Colonic mucosa (tissue), 4 donors: ENCODE measurements at regions not wholly inside any gene's neighbourhood (a gene's known extent, or its start where the extent isn't known, plus 50 kb on each side); places are given as distances from the start of the nearest gene placed in this dataset.

Experiments
- DNase-seq: peaks from one replicate; pipeline ENCODE4 v3.0.0-alpha.2; 2020
- H3K27ac ChIP-seq: fragments of 200-600 bp; one replicate; pipeline ENCODE4 v1.8.0; 2021
- H3K27me3 ChIP-seq: fragments of 200-600 bp; one replicate; pipeline ENCODE4 v1.8.0; 2021
- H3K36me3 ChIP-seq: fragments of 200-600 bp; one replicate; pipeline ENCODE4 v1.8.0; 2021
- H3K4me1 ChIP-seq: fragments of 200-600 bp; one replicate; pipeline ENCODE4 v1.8.0; 2021; ENCODE audit warnings: mild to moderate bottlenecking
- H3K4me3 ChIP-seq: fragments of 200-600 bp; one replicate; pipeline ENCODE4 v1.8.0; 2021
- H3K9ac ChIP-seq, 2 donors: one replicate each; pipeline ENCODE4 v1.7.0; 2013; ENCODE audit warnings: control low read depth in 2 of 2, low read depth in 2 of 2, low read length in 2 of 2
- H3K9me3 ChIP-seq: fragments of 200-600 bp; one replicate; pipeline ENCODE4 v1.8.0; 2021
- CTCF ChIP-seq: fragments of 200-600 bp; IDR thresholded peaks from one replicate; pipeline ENCODE4 v1.8.0; 2022; ENCODE audit warnings: antibody characterized with exemption, mild to moderate bottlenecking
- intact Hi-C: fragments of 100-400 bp; cut with DNase I; formaldehyde crosslinking; loops from one replicate; pipeline ENCODE4 v1.14.1; 2022
- donor health status: healthy.
- donor health status: DM: no; HTN: no; CAD: no.
- donor health status: DM: no; HTN: no; CAD: no.

GRCh38 chr6:14428269-14428668, 310.7 kb downstream of the CD83 start:
- Histone ChIP-seq H3K27ac (no peak overlapping the region), H3K27me3 (no peaks in the 10 kb centered on the region), H3K4me3 (no peak overlapping the region), H3K9ac (no peak overlapping the region), H3K36me3 (no peaks in the 10 kb centered on the region), H3K9me3 (no peaks in the 10 kb centered on the region), H3K4me1 (no peaks in the 10 kb centered on the region)
- no peak for DNase-seq
- TF ChIP-seq CTCF, result no peak
- intact Hi-C loops, result no loop called here

GRCh38 chr6:14429396-14429795, 311.8 kb downstream of the CD83 start:
- intact Hi-C loops, result no loop called here
- no peaks in the 10 kb centered on the region for H3K36me3 ChIP-seq
- H3K4me1 ChIP-seq, result no peaks in the 10 kb centered on the region
- H3K27me3 ChIP-seq, result no peaks in the 10 kb centered on the region
- no peaks in the 10 kb centered on the region for H3K9me3 ChIP-seq
- no peak overlapping the region for H3K27ac ChIP-seq
- H3K9ac ChIP-seq, result no peak overlapping the region
- no peak overlapping the region for H3K4me3 ChIP-seq
- no peak for DNase-seq
- TF ChIP-seq CTCF, result no peak

- no peaks in the 10 kb centered on the region for H3K4me1 ChIP-seq
- no peaks in the 10 kb centered on the region for H3K9me3 ChIP-seq
- no peak for DNase-seq
- no peak overlapping the region for H3K9ac ChIP-seq
- no peaks in the 10 kb centered on the region for H3K36me3 ChIP-seq
- intact Hi-C loops, result no loop called here
- H3K27me3 ChIP-seq, result no peaks in the 10 kb centered on the region
- H3K27ac ChIP-seq, result no peak overlapping the region
- no peak for TF ChIP-seq CTCF
- no peak overlapping the region for H3K4me3 ChIP-seq
Observed at GRCh38 chr6:14430218-14430617, 312.6 kb downstream of the CD83 start.

GRCh38 chr6:14431385-14432330, 314.1 kb downstream of the CD83 start:
- DNase-seq, result no peak
- H3K36me3 ChIP-seq, result no peaks in the 10 kb centered on the region
- no peak overlapping the region for H3K27ac ChIP-seq
- intact Hi-C loops, result no loop called here
- H3K9me3 ChIP-seq, result no peaks in the 10 kb centered on the region
- no peaks in the 10 kb centered on the region for H3K27me3 ChIP-seq
- no peak for TF ChIP-seq CTCF
- H3K4me1 ChIP-seq, result no peaks in the 10 kb centered on the region
- H3K4me3 ChIP-seq, result no peak overlapping the region
- H3K9ac ChIP-seq, result no peak overlapping the region

GRCh38 chr6:14434916-14435690, 317.5 kb downstream of the CD83 start:
- no peak overlapping the region for H3K4me3 ChIP-seq
- H3K9ac ChIP-seq, result no peak overlapping the region
- H3K9me3 ChIP-seq, result no peaks in the 10 kb centered on the region
- no peak for TF ChIP-seq CTCF
- intact Hi-C loops, result no loop called here
- DNase-seq, result no peak
- H3K27ac ChIP-seq, result no peak overlapping the region
- H3K27me3 ChIP-seq, result no peaks in the 10 kb centered on the region
- no peaks in the 10 kb centered on the region for H3K4me1 ChIP-seq
- H3K36me3 ChIP-seq, result no peaks in the 10 kb centered on the region
